ENCODE measurements at regions not wholly inside any gene's neighbourhood (a gene's known extent, or its start where the extent isn't known, plus 50 kb on each side); places are given as distances from the start of the nearest gene placed in this dataset.

GRCh38 chr6:93088621-93089501, 330.5 kb downstream of the EPHA7 start (continued):
- TF ChIP-seq, protein P1, sequence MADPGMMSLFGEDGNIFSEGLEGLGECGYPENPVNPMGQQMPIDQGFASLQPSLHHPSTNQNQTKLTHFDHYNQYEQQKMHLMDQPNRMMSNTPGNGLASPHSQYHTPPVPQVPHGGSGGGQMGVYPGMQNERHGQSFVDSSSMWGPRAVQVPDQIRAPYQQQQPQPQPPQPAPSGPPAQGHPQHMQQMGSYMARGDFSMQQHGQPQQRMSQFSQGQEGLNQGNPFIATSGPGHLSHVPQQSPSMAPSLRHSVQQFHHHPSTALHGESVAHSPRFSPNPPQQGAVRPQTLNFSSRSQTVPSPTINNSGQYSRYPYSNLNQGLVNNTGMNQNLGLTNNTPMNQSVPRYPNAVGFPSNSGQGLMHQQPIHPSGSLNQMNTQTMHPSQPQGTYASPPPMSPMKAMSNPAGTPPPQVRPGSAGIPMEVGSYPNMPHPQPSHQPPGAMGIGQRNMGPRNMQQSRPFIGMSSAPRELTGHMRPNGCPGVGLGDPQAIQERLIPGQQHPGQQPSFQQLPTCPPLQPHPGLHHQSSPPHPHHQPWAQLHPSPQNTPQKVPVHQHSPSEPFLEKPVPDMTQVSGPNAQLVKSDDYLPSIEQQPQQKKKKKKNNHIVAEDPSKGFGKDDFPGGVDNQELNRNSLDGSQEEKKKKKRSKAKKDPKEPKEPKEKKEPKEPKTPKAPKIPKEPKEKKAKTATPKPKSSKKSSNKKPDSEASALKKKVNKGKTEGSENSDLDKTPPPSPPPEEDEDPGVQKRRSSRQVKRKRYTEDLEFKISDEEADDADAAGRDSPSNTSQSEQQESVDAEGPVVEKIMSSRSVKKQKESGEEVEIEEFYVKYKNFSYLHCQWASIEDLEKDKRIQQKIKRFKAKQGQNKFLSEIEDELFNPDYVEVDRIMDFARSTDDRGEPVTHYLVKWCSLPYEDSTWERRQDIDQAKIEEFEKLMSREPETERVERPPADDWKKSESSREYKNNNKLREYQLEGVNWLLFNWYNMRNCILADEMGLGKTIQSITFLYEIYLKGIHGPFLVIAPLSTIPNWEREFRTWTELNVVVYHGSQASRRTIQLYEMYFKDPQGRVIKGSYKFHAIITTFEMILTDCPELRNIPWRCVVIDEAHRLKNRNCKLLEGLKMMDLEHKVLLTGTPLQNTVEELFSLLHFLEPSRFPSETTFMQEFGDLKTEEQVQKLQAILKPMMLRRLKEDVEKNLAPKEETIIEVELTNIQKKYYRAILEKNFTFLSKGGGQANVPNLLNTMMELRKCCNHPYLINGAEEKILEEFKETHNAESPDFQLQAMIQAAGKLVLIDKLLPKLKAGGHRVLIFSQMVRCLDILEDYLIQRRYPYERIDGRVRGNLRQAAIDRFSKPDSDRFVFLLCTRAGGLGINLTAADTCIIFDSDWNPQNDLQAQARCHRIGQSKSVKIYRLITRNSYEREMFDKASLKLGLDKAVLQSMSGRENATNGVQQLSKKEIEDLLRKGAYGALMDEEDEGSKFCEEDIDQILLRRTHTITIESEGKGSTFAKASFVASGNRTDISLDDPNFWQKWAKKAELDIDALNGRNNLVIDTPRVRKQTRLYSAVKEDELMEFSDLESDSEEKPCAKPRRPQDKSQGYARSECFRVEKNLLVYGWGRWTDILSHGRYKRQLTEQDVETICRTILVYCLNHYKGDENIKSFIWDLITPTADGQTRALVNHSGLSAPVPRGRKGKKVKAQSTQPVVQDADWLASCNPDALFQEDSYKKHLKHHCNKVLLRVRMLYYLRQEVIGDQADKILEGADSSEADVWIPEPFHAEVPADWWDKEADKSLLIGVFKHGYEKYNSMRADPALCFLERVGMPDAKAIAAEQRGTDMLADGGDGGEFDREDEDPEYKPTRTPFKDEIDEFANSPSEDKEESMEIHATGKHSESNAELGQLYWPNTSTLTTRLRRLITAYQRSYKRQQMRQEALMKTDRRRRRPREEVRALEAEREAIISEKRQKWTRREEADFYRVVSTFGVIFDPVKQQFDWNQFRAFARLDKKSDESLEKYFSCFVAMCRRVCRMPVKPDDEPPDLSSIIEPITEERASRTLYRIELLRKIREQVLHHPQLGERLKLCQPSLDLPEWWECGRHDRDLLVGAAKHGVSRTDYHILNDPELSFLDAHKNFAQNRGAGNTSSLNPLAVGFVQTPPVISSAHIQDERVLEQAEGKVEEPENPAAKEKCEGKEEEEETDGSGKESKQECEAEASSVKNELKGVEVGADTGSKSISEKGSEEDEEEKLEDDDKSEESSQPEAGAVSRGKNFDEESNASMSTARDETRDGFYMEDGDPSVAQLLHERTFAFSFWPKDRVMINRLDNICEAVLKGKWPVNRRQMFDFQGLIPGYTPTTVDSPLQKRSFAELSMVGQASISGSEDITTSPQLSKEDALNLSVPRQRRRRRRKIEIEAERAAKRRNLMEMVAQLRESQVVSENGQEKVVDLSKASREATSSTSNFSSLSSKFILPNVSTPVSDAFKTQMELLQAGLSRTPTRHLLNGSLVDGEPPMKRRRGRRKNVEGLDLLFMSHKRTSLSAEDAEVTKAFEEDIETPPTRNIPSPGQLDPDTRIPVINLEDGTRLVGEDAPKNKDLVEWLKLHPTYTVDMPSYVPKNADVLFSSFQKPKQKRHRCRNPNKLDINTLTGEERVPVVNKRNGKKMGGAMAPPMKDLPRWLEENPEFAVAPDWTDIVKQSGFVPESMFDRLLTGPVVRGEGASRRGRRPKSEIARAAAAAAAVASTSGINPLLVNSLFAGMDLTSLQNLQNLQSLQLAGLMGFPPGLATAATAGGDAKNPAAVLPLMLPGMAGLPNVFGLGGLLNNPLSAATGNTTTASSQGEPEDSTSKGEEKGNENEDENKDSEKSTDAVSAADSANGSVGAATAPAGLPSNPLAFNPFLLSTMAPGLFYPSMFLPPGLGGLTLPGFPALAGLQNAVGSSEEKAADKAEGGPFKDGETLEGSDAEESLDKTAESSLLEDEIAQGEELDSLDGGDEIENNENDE (IDR thresholded peaks at IDR 0.05; ENCODE audit: insufficient replicate concordance, low read length): no peak
- no peak for TF ChIP-seq RXRA (IDR thresholded peaks at IDR 0.05; ENCODE audit: insufficient read depth, low read depth, low read length)

Measured in H1 (cell line).